ENCODE measurements at regions not wholly inside any gene's neighbourhood (a gene's known extent, or its start where the extent isn't known, plus 50 kb on each side); places are given as distances from the start of the nearest gene placed in this dataset.

DNA sequence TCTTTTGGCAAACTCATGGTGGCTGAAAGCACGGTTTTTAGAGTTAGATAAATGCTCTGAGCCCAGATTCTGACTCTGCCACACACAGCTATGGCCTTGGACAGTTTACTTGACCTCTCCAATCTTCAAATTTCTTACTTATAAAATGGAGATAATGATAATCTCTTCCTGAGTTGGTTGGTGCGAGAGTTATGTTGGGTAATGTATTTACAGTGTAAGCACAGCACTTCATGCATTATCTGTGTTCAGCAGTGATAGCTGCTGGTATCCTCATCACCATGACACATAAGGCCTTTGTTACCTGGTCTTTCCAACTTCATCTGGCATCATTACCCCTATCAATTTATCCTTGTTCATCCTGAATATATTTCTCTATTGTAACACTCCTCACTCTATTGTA lies 178.8 kb upstream of the ELL2 start (continued):
- TF ChIP-seq CEBPB (IDR thresholded peaks at IDR 0.05; ENCODE audit: low read depth) (no peak), ZBTB33 (IDR thresholded peaks at IDR 0.05; ENCODE audit: extremely low read depth, insufficient replicate concordance, low read length) (no peak), SP1 (IDR thresholded peaks at IDR 0.05; ENCODE audit: low read depth) (no peak)

DNA sequence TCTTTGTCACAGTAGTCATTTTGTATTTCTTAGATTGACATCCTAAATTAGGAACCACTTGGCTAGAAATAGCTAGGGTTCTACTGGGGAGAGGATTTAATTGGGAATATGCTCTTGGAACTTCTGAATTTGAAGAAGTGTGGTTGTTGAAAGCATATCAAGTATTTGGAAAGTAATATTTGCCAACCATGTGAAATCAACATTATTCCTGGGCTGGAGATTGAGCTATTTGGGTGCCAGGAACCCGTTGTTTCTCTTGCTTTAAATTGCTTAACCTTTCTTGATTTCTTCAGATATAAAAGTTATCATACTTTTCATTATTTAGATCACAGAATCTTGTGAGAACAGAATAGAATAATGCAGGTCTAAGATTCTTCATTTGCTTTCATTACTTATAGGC lies 178.4 kb upstream of the ELL2 start:
- no peaks in the 10 kb centered on the region for H3K9me2 ChIP-seq (ENCODE audit: insufficient read depth)
- TF ChIP-seq YY1 (IDR thresholded peaks at IDR 0.05; ENCODE audit: extremely low read depth, insufficient replicate concordance, low read depth, low read length) (no peak), SP1 (IDR thresholded peaks at IDR 0.05; ENCODE audit: low read depth) (no peak), SRF (IDR thresholded peaks at IDR 0.05; ENCODE audit: low read depth) (no peak), RAD21 (IDR thresholded peaks at IDR 0.05; ENCODE audit: low read depth) (no peak), ZFX (IDR thresholded peaks at IDR 0.05) (no peak), TCF7L2 (IDR thresholded peaks at IDR 0.05; ENCODE audit: borderline replicate concordance, extremely low read depth, insufficient read depth, insufficient read length) (no peak), EZH2phosphoT487 (IDR thresholded peaks at IDR 0.05; ENCODE audit: borderline replicate concordance) (no peak), POLR2A (IDR thresholded peaks at IDR 0.05; ENCODE audit: borderline replicate concordance, extremely low read depth, insufficient read depth, insufficient read length) (no peak), ELF1 (IDR thresholded peaks at IDR 0.05; ENCODE audit: borderline replicate concordance, low read depth) (no peak), EZH2 (IDR thresholded peaks at IDR 0.05) (no peak), CBX3 (IDR thresholded peaks at IDR 0.05; ENCODE audit: low read depth) (no peak), POLR2AphosphoS5 (IDR thresholded peaks at IDR 0.05; ENCODE audit: low read depth, low read length) (no peak)
- TF ChIP-seq, protein P1, sequence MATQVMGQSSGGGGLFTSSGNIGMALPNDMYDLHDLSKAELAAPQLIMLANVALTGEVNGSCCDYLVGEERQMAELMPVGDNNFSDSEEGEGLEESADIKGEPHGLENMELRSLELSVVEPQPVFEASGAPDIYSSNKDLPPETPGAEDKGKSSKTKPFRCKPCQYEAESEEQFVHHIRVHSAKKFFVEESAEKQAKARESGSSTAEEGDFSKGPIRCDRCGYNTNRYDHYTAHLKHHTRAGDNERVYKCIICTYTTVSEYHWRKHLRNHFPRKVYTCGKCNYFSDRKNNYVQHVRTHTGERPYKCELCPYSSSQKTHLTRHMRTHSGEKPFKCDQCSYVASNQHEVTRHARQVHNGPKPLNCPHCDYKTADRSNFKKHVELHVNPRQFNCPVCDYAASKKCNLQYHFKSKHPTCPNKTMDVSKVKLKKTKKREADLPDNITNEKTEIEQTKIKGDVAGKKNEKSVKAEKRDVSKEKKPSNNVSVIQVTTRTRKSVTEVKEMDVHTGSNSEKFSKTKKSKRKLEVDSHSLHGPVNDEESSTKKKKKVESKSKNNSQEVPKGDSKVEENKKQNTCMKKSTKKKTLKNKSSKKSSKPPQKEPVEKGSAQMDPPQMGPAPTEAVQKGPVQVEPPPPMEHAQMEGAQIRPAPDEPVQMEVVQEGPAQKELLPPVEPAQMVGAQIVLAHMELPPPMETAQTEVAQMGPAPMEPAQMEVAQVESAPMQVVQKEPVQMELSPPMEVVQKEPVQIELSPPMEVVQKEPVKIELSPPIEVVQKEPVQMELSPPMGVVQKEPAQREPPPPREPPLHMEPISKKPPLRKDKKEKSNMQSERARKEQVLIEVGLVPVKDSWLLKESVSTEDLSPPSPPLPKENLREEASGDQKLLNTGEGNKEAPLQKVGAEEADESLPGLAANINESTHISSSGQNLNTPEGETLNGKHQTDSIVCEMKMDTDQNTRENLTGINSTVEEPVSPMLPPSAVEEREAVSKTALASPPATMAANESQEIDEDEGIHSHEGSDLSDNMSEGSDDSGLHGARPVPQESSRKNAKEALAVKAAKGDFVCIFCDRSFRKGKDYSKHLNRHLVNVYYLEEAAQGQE (IDR thresholded peaks at IDR 0.05; ENCODE audit: low read depth), result no peak
- no peaks in the 10 kb centered on the region for H3K36me3 ChIP-seq (ENCODE audit: control insufficient read depth in 1 of 2, insufficient read depth in 2 of 2, low read length in 2 of 2)
- no peaks in the 10 kb centered on the region for H4K20me1 ChIP-seq (ENCODE audit: insufficient read depth)
- BruUV-seq (replicated peaks), result no TSS peak
- no peak overlapping the region for H2AFZ ChIP-seq (ENCODE audit: low read depth, low read length, poor library complexity, severe bottlenecking)
- no peak for ATAC-seq
- no peaks in the 10 kb centered on the region for H3K79me2 ChIP-seq (ENCODE audit: insufficient read depth, low read length)
- H3K27ac ChIP-seq (ENCODE audit: low read depth, low read length), result no peak overlapping the region
- no peaks in the 10 kb centered on the region for H3K27me3 ChIP-seq (ENCODE audit: insufficient read depth, low read length)
- ChIA-PET POLR2A (no interaction called here), CTCF (no interaction called here), RAD21 (ENCODE audit: low non-redundant PET in 1 of 2, low total read pairs in 2 of 2, uncharacterized antibody in 2 of 2, unreplicated experiment in 2 of 2) (no interaction called here)
- intact Hi-C loops (cut with micrococcal nuclease), result no loop called here
- H3K9me3 ChIP-seq (ENCODE audit: control insufficient read depth in 1 of 2, insufficient read depth in 1 of 2, low read depth in 1 of 2, low read length in 2 of 2), result no peaks in the 10 kb centered on the region
- H3K4me3 ChIP-seq (replicated peaks in 1 of 2; ENCODE audit: low read depth in 1 of 2, low read length in 2 of 2), result no peak overlapping the region
- no peaks in the 10 kb centered on the region for H3K4me1 ChIP-seq (ENCODE audit: control insufficient read depth in 1 of 2, insufficient read depth in 2 of 2, low read length in 2 of 2)
- no peak overlapping the region for H3K9ac ChIP-seq (ENCODE audit: low read length)
- DNase-seq (ENCODE audit: low read depth, low spot score), result no peak
- no peak overlapping the region for H3K4me2 ChIP-seq (ENCODE audit: low read length)

Measured in HCT116 (cell line).